ENCODE measurements at regions not wholly inside any gene's neighbourhood (a gene's known extent, or its start where the extent isn't known, plus 50 kb on each side); places are given as distances from the start of the nearest gene placed in this dataset.

DNA sequence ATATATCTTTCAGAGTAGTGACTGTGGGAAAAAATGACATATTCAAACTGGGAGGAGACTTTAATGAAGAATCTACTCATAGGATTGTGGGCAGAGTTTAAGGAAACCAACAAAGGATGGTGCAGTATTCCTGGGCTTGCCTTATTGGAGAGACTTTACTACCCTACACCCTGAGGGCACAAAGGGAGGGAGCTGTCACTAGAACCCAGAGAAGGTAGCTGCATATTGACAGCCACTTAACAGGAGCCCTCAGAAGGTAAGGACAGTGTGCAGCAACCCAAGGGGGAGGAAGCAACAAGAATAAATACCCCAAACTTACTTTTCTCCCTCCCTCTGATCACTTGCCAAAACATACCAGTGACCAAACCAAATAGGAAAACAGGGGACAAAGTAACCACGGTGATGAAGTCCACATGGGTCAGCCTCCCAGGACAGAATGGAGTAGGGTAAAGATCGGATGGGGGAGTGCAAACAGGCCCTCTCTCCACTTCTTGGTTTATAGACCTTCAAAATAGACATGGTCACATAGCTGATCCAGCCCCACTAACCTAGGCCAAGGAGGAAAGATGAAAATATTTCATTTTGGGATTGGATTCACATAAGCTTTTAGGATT is 121.8 kb upstream of the SESN3 start:
- no peaks in the 10 kb centered on the region for H3K9me3 ChIP-seq (ENCODE audit: control insufficient read depth, insufficient read depth, low read length)
- H3K36me3 ChIP-seq (ENCODE audit: control insufficient read depth, insufficient read depth, low read length) = no peaks in the 10 kb centered on the region
- no peak overlapping the region for H3K27ac Mint-ChIP-seq
- no peaks in the 10 kb centered on the region for H3K4me1 Mint-ChIP-seq
- 93% methylated on average over 2 of the region's 2 CpGs for WGBS (ENCODE audit: insufficient coverage)
- TF ChIP-seq, protein P1, sequence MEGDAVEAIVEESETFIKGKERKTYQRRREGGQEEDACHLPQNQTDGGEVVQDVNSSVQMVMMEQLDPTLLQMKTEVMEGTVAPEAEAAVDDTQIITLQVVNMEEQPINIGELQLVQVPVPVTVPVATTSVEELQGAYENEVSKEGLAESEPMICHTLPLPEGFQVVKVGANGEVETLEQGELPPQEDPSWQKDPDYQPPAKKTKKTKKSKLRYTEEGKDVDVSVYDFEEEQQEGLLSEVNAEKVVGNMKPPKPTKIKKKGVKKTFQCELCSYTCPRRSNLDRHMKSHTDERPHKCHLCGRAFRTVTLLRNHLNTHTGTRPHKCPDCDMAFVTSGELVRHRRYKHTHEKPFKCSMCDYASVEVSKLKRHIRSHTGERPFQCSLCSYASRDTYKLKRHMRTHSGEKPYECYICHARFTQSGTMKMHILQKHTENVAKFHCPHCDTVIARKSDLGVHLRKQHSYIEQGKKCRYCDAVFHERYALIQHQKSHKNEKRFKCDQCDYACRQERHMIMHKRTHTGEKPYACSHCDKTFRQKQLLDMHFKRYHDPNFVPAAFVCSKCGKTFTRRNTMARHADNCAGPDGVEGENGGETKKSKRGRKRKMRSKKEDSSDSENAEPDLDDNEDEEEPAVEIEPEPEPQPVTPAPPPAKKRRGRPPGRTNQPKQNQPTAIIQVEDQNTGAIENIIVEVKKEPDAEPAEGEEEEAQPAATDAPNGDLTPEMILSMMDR (IDR thresholded peaks at IDR 0.05) = no peak
- peaks cover 0 to 10% of the 10 kb centered on the region in 2 donors for H3K27me3 Mint-ChIP-seq (ENCODE audit: low read depth in 2 of 2)
- no peaks in the 10 kb centered on the region for H3K27me3 ChIP-seq (ENCODE audit: control insufficient read depth, insufficient read depth, low read length)
- no peak for DNase-seq
- H3K4me1 ChIP-seq (ENCODE audit: control insufficient read depth, insufficient read depth, low read length) = no peaks in the 10 kb centered on the region
- H3K27ac ChIP-seq (ENCODE audit: low read length) = no peak overlapping the region
- H3K9me3 Mint-ChIP-seq = peaks cover 4 to 8% of the 10 kb centered on the region in 2 donors
- ATAC-seq = no peak
- H3K4me3 ChIP-seq (ENCODE audit: low read length) = no peak overlapping the region
- intact Hi-C loops (cut with micrococcal nuclease) = no loop called here
- no peak overlapping the region for H3K4me3 Mint-ChIP-seq
- peaks cover 8% of the 10 kb centered on the region for H3K36me3 Mint-ChIP-seq

DNA sequence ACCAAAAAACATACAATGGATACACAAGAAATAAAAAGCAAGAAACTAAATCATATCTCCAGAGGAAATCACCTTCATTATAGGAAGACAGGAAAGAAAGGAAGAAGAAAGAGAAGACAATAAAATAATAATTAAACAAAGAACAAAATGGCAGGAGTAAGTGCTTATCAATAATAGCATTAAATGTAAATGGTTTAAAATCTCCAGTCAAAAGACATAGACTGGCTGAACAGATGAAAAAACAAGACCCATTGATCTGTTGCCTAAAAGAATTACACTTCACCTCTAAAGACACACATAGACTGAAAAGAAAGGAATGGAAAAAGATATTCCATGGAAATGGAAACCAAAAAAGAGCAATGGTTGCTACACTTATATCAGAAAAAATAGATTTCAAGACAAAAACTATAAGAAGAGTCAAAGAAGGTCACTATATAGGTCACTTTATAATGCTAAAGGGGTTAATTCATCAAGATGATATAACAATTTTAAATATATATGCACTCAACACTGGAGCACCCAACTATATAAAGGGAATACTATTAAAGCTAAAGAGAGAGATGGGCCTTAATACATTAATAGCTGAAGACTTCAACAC is 118.4 kb upstream of the SESN3 start:
- H3K9me3 Mint-ChIP-seq = peaks cover 4 to 8% of the 10 kb centered on the region in 2 donors
- peaks cover 8% of the 10 kb centered on the region for H3K36me3 Mint-ChIP-seq
- Histone ChIP-seq H3K9me3 (ENCODE audit: control insufficient read depth, insufficient read depth, low read length) (no peaks in the 10 kb centered on the region), H3K4me1 (ENCODE audit: control insufficient read depth, insufficient read depth, low read length) (no peaks in the 10 kb centered on the region), H3K36me3 (ENCODE audit: control insufficient read depth, insufficient read depth, low read length) (no peaks in the 10 kb centered on the region), H3K27me3 (ENCODE audit: control insufficient read depth, insufficient read depth, low read length) (no peaks in the 10 kb centered on the region), H3K4me3 (ENCODE audit: low read length) (no peak overlapping the region), H3K27ac (ENCODE audit: low read length) (no peak overlapping the region)
- no peak overlapping the region for H3K4me3 Mint-ChIP-seq
- TF ChIP-seq, protein P1 (IDR thresholded peaks at IDR 0.05) = no peak
- DNase-seq (no peak), ATAC-seq (no peak)
- peaks cover 0 to 8% of the 10 kb centered on the region in 2 donors for H3K27me3 Mint-ChIP-seq (ENCODE audit: low read depth in 2 of 2)
- no peak overlapping the region for H3K27ac Mint-ChIP-seq
- intact Hi-C loops (cut with micrococcal nuclease) = no loop called here
- no peaks in the 10 kb centered on the region for H3K4me1 Mint-ChIP-seq

DNA sequence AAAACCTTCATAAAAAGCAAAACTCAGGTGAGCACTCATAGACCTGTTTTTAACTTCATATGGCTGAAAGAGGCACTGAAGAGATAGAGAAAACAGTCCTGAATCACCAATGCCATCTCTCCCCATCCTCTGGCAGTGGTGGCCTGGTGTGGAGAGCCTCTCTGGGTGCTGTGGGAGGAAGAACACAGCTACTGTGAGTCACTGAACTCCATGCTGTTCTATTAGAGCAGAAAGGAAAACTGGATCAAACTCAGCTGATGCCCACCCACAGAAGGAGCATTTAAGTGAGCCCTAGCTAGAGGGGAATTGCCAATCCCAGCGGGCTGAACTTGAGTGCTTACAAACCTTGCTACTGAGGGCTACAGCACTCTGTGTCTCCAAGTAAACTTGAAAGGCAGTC is 115.3 kb upstream of the SESN3 start:
- H3K9me3 ChIP-seq (ENCODE audit: control insufficient read depth, insufficient read depth, low read length) = no peaks in the 10 kb centered on the region
- ATAC-seq = no peak
- peaks cover 8% of the 10 kb centered on the region for H3K36me3 Mint-ChIP-seq
- peaks cover 0 to 8% of the 10 kb centered on the region in 2 donors for H3K27me3 Mint-ChIP-seq (ENCODE audit: low read depth in 2 of 2)
- H3K4me1 Mint-ChIP-seq = no peaks in the 10 kb centered on the region
- no peak overlapping the region for H3K27ac ChIP-seq (ENCODE audit: low read length)
- DNase-seq = no peak
- H3K9me3 Mint-ChIP-seq = peaks cover 4 to 8% of the 10 kb centered on the region in 2 donors
- no peaks in the 10 kb centered on the region for H3K27me3 ChIP-seq (ENCODE audit: control insufficient read depth, insufficient read depth, low read length)
- no peaks in the 10 kb centered on the region for H3K4me1 ChIP-seq (ENCODE audit: control insufficient read depth, insufficient read depth, low read length)
- H3K36me3 ChIP-seq (ENCODE audit: control insufficient read depth, insufficient read depth, low read length) = no peaks in the 10 kb centered on the region
- TF ChIP-seq, protein P1 (IDR thresholded peaks at IDR 0.05) = no peak
- intact Hi-C loops (cut with micrococcal nuclease) = no loop called here
- WGBS (ENCODE audit: insufficient coverage) = 100% methylated on average over 1 of the region's 1 CpG
- H3K4me3 ChIP-seq (ENCODE audit: low read length) = no peak overlapping the region
- no peak overlapping the region for H3K27ac Mint-ChIP-seq
- no peak overlapping the region for H3K4me3 Mint-ChIP-seq

DNA sequence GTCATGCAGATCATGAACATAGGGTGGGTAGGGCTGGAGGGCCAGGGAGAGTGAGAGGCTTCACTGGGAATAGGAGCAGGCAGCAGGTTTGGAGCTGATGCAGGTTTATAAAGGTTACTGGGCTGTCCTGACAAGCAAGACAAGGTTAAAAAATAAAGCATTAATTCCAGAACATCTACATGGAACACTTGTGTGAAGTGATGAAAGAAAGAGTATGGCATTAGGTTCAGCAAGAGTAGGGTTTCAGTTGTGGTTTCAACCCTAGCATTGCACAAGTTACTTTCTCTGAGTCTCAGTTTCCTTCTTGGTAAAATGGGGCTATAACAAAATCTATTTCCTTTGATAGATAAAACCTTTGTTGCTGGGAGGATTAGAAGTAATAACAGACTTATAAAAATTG is 114.6 kb upstream of the SESN3 start:
- H3K27me3 Mint-ChIP-seq (ENCODE audit: low read depth in 2 of 2) = peaks cover 0 to 5% of the 10 kb centered on the region in 2 donors
- peaks cover 8% of the 10 kb centered on the region for H3K36me3 Mint-ChIP-seq
- no peaks in the 10 kb centered on the region for H3K9me3 ChIP-seq (ENCODE audit: control insufficient read depth, insufficient read depth, low read length)
- H3K27ac ChIP-seq (ENCODE audit: low read length) = no peak overlapping the region
- no peak overlapping the region for H3K4me3 Mint-ChIP-seq
- H3K27ac Mint-ChIP-seq = no peak overlapping the region
- TF ChIP-seq, protein P1 (IDR thresholded peaks at IDR 0.05) = no peak
- H3K9me3 Mint-ChIP-seq = peaks cover 4 to 8% of the 10 kb centered on the region in 2 donors
- DNase-seq = no peak
- no peaks in the 10 kb centered on the region for H3K4me1 Mint-ChIP-seq
- intact Hi-C loops (cut with micrococcal nuclease) = no loop called here
- H3K4me3 ChIP-seq (ENCODE audit: low read length) = no peak overlapping the region
- H3K27me3 ChIP-seq (ENCODE audit: control insufficient read depth, insufficient read depth, low read length) = no peaks in the 10 kb centered on the region
- H3K4me1 ChIP-seq (ENCODE audit: control insufficient read depth, insufficient read depth, low read length) = no peaks in the 10 kb centered on the region
- no peaks in the 10 kb centered on the region for H3K36me3 ChIP-seq (ENCODE audit: control insufficient read depth, insufficient read depth, low read length)
- ATAC-seq = no peak
